MM.1S (cell line): ENCODE measurements at regions not wholly inside any gene's neighbourhood (a gene's known extent, or its start where the extent isn't known, plus 50 kb on each side); places are given as distances from the start of the nearest gene placed in this dataset.

Source experiments
- EZH2phosphoT487 ChIP-seq: fragments of 300-600 bp; sonication (generic); IDR thresholded peaks from 2 replicates; pipeline ENCODE4 v1.6.1; 2018; ENCODE audit warnings: antibody characterized with exemption, low read length
- TF ChIP-seq, protein P1 (sequence below): fragments of 300-600 bp; sonication (generic); IDR thresholded peaks from 2 replicates; pipeline ENCODE4 v1.5.1; 2016; ENCODE audit warnings: antibody characterized with exemption, low read length, mixed read lengths

DNA sequence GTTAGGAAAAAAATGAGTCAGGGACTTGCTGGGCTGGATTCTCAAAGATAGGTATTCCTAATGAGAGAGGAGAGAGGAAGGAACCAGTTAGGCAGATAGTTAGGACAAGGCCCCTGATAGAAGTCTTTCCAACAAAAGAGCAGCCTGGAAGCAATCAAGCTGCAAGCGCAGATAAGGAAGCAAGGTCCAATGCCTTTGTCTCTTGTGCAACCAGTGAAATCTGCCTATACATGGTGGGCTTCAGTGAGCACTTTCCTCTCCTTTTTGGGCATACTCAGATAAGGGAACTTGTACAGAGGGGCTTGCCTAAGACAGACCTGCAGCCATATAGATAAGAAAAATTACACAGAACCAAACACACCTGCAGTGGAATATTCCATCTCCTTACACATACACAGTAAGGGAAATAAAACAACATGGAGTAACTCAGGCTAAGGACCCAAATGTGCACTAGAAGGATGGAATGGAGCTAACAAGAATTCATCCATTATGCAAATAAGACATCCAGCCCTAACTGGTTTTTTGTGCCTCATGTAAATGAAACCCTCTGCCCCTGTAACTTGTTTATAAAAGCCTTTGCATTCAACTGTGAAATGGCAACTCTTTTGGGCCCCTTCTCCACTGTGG, 68.8 kb downstream of the PCDH18 start:
- TF ChIP-seq, protein P1, sequence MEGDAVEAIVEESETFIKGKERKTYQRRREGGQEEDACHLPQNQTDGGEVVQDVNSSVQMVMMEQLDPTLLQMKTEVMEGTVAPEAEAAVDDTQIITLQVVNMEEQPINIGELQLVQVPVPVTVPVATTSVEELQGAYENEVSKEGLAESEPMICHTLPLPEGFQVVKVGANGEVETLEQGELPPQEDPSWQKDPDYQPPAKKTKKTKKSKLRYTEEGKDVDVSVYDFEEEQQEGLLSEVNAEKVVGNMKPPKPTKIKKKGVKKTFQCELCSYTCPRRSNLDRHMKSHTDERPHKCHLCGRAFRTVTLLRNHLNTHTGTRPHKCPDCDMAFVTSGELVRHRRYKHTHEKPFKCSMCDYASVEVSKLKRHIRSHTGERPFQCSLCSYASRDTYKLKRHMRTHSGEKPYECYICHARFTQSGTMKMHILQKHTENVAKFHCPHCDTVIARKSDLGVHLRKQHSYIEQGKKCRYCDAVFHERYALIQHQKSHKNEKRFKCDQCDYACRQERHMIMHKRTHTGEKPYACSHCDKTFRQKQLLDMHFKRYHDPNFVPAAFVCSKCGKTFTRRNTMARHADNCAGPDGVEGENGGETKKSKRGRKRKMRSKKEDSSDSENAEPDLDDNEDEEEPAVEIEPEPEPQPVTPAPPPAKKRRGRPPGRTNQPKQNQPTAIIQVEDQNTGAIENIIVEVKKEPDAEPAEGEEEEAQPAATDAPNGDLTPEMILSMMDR: no peak
- TF ChIP-seq EZH2phosphoT487: no peak
